ENCODE measurements at regions not wholly inside any gene's neighbourhood (a gene's known extent, or its start where the extent isn't known, plus 50 kb on each side); places are given as distances from the start of the nearest gene placed in this dataset.

- Mint-ChIP-seq H3K4me3 (no peak overlapping the region), H3K4me1 (no peaks in the 10 kb centered on the region), H3K36me3 (ENCODE audit: low read depth) (no peaks in the 10 kb centered on the region), H3K27me3 (ENCODE audit: low read depth) (peaks cover 6% of the 10 kb centered on the region), H3K27ac (no peak overlapping the region), H3K9me3 (no peaks in the 10 kb centered on the region)
- TF ChIP-seq CTCF (IDR thresholded peaks at IDR 0.05; ENCODE audit: unreplicated experiment in 3 of 3): no peak
These were observed 535.8 kb upstream of the DAB1 start for GRCh38 chr1:57959531-57960241.

- Mint-ChIP-seq H3K27ac (no peak overlapping the region), H3K9me3 (no peaks in the 10 kb centered on the region), H3K36me3 (ENCODE audit: low read depth) (no peaks in the 10 kb centered on the region), H3K4me3 (no peak overlapping the region), H3K4me1 (no peaks in the 10 kb centered on the region), H3K27me3 (ENCODE audit: low read depth) (peaks cover 8% of the 10 kb centered on the region)
- no peak for TF ChIP-seq CTCF (IDR thresholded peaks at IDR 0.05; ENCODE audit: unreplicated experiment in 3 of 3)
These were observed 533.7 kb upstream of the DAB1 start for GRCh38 chr1:57957576-57957975.

- Mint-ChIP-seq H3K27me3 (ENCODE audit: low read depth) (peaks cover 5% of the 10 kb centered on the region), H3K9me3 (no peaks in the 10 kb centered on the region), H3K4me3 (no peak overlapping the region), H3K4me1 (no peaks in the 10 kb centered on the region), H3K27ac (no peak overlapping the region), H3K36me3 (ENCODE audit: low read depth) (no peaks in the 10 kb centered on the region)
- no peak for TF ChIP-seq CTCF (IDR thresholded peaks at IDR 0.05; ENCODE audit: unreplicated experiment in 3 of 3)
These were observed 527.5 kb upstream of the DAB1 start for GRCh38 chr1:57951390-57951789.

GRCh38 chr1:57949168-57949567 lies 525.3 kb upstream of the DAB1 start:
- H3K27ac Mint-ChIP-seq: no peak overlapping the region
- no peak for TF ChIP-seq CTCF (IDR thresholded peaks at IDR 0.05; ENCODE audit: unreplicated experiment in 3 of 3)
- no peaks in the 10 kb centered on the region for H3K36me3 Mint-ChIP-seq (ENCODE audit: low read depth)
- peaks cover 5% of the 10 kb centered on the region for H3K27me3 Mint-ChIP-seq (ENCODE audit: low read depth)
- no peaks in the 10 kb centered on the region for H3K4me1 Mint-ChIP-seq
- H3K9me3 Mint-ChIP-seq: peaks cover 1% of the 10 kb centered on the region
- H3K4me3 Mint-ChIP-seq: no peak overlapping the region

GRCh38 chr1:57947471-57947870 lies 523.6 kb upstream of the DAB1 start:
- H3K27me3 Mint-ChIP-seq (ENCODE audit: low read depth): no peaks in the 10 kb centered on the region
- H3K4me1 Mint-ChIP-seq: no peaks in the 10 kb centered on the region
- H3K27ac Mint-ChIP-seq: no peak overlapping the region
- H3K4me3 Mint-ChIP-seq: no peak overlapping the region
- H3K36me3 Mint-ChIP-seq (ENCODE audit: low read depth): no peaks in the 10 kb centered on the region
- H3K9me3 Mint-ChIP-seq: peaks cover 2% of the 10 kb centered on the region
- no peak for TF ChIP-seq CTCF (IDR thresholded peaks at IDR 0.05; ENCODE audit: unreplicated experiment in 3 of 3)

- no peaks in the 10 kb centered on the region for H3K4me1 Mint-ChIP-seq
- no peaks in the 10 kb centered on the region for H3K27me3 Mint-ChIP-seq (ENCODE audit: low read depth)
- peaks cover 2% of the 10 kb centered on the region for H3K9me3 Mint-ChIP-seq
- TF ChIP-seq CTCF (IDR thresholded peaks at IDR 0.05; ENCODE audit: unreplicated experiment in 3 of 3): no peak
- no peak overlapping the region for H3K27ac Mint-ChIP-seq
- no peaks in the 10 kb centered on the region for H3K36me3 Mint-ChIP-seq (ENCODE audit: low read depth)
- no peak overlapping the region for H3K4me3 Mint-ChIP-seq
These were observed 521.2 kb upstream of the DAB1 start for GRCh38 chr1:57945045-57945444.

Measured in nephron (organoid).